ENCODE measurements at regions not wholly inside any gene's neighbourhood (a gene's known extent, or its start where the extent isn't known, plus 50 kb on each side); places are given as distances from the start of the nearest gene placed in this dataset.
A peak's percentile ranks its signal among the peaks of the same experiment; 100 is the strongest.

DNA sequence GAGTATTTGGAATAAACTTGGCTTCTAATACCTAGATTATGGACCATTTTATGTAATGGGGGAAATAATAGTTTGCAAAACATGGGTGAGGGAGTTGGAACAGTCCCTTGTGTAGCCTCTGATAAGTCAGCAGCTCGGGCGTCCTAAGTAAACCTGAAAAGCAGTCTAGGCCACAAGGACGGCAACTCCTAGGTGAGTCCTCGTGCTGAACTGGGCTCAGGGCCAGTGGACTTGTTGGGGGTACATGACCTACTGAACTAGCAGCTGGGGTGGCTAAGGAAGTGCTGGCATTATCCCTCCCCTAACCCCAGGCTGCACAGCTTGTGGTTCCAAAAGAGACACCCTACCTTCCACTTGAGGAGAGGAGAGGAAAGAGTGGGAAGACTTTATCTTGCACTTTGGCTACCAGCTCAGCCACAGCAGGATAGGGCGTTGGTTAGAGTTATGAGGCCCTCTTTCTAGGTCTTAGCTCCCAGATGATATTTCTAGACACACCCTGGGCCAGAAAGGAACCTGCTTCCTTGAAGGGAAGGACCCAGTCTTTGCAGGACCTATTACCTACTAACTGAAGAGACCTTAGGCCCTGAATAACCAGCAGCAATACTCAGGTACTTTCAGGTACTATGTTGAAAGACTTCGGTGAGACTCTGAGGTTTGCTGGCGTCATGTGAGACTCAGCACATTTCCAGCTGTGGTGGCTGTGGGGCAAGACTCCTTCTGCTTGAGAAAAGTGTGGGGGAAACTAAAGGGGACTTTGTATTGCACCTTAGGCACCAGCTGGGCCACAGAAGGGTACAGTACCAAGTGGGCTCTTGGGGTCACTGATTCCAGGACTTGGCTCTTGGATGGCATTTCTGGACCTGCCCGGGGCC lies 71.0 kb downstream of the AQP4 start:
- Mint-ChIP-seq H3K9me3 (peaks cover 9 to 24% (median 12%) of the 10 kb centered on the region in 9 donors), H3K36me3 (peaks cover 0 to 19% (median 0%) of the 10 kb centered on the region in 3 donors), H3K4me3 (no peak overlapping the region), H3K27ac (no peak overlapping the region), H3K4me1 (no peaks in the 10 kb centered on the region), H3K27me3 (peaks cover 0 to 3% (median 0%) of the 10 kb centered on the region in 5 donors)
- POLR2A ChIA-PET, result no interaction called here
- no peak for ATAC-seq
- no peak for DNase-seq

DNA sequence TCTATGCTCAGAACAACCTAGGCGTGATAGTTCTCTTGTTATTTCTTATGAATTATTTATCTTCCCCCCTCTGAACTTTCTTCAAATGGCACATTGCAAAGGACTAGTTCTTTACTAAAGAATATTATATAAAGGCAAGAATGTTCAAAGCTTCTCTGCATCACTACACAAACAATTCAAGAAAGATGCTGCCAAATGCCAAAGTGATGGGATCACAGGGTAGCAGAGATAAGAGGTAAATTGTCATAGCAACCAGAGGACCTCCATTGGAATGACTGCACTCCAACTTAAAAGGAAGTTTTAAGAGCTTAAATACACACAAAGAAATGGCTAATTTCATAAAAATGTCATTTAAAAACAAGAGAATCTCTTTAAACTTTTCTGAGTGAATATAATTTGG lies 72.8 kb downstream of the AQP4 start:
- Mint-ChIP-seq H3K4me3 (no peak overlapping the region), H3K27me3 (peaks cover 0 to 3% (median 0%) of the 10 kb centered on the region in 5 donors), H3K36me3 (peaks cover 0 to 4% (median 0%) of the 10 kb centered on the region in 3 donors), H3K4me1 (no peaks in the 10 kb centered on the region), H3K27ac (no peak overlapping the region), H3K9me3 (peaks cover 1 to 6% (median 2%) of the 10 kb centered on the region in 9 donors)
- ATAC-seq, result no peak
- no peak for DNase-seq
- POLR2A ChIA-PET, result no interaction called here

DNA sequence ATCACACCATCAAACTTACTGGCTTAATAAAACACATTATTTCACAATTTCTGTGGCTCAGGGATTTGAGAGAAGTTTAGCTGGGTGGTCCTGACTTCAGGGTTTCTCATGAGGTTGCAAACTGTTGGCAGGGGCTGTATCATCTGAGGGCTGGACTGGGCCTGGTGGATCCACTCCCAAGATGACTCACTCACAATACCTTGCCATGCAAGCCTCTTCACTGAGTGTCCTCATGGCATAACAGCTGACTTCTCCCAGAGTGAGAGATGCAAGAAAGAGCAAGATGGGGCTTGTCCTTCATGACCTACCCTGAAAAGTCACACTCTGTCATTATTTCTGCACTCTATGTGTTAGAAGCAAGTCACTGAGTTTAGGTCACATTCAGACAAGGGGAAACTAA lies 73.8 kb downstream of the AQP4 start:
- no peak overlapping the region for H3K4me3 Mint-ChIP-seq
- no peaks in the 10 kb centered on the region for H3K4me1 Mint-ChIP-seq
- POLR2A ChIA-PET, result no interaction called here
- peaks cover 0 to 4% (median 1%) of the 10 kb centered on the region in 9 donors for H3K9me3 Mint-ChIP-seq
- peaks cover 0 to 4% (median 0%) of the 10 kb centered on the region in 3 donors for H3K36me3 Mint-ChIP-seq
- no peak overlapping the region for H3K27ac Mint-ChIP-seq
- DNase-seq (no peak), ATAC-seq (no peak)
- peaks cover 0 to 3% (median 0%) of the 10 kb centered on the region in 5 donors for H3K27me3 Mint-ChIP-seq

DNA sequence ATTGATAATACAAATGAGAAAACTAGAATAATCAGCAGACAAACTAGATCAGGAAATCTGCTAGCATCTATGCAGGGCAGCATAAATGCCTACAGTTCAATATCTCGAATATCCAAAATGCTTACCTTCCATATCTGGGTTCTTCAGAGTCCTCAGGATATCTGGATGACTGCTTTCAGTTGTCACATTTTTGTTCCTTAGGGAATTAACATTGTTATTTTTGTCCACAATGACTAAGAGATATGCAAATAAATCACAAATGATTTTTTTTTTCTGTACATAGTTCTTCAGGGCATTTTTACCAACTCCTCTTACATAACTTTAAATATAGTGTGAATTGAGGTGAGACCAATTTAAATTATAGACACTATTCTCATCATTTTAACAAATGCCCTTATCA lies 80.9 kb downstream of the AQP4 start:
- Mint-ChIP-seq H3K4me1 (no peaks in the 10 kb centered on the region), H3K27ac (no peak overlapping the region), H3K4me3 (no peak overlapping the region), H3K36me3 (no peaks in the 10 kb centered on the region), H3K27me3 (peaks cover 0 to 11% (median 0%) of the 10 kb centered on the region in 5 donors), H3K9me3 (no peaks in the 10 kb centered on the region)
- no peak for ATAC-seq
- DNase-seq, result no peak
- POLR2A ChIA-PET, result no interaction called here

DNA sequence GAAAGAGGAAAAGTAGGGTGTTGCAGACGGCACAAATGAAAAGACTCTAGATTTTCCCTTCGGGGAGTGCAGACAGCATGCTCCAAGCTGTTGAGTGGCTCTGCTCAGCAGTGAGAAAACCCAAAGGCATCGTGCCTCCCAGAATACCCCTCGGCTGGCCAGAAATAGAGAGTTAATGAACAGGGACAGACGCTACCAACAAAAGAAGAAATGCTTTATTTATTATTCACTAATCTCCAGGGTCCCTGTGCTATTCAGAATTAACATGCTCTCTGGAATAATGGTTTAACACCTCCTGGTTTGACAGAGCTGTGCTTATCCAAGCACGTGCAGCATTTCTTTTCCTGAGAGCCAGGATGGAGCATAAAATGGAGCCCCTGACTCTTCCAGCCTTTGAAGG lies 82.3 kb downstream of the AQP4 start:
- POLR2A ChIA-PET, result no interaction called here
- Mint-ChIP-seq H3K27me3 (peaks cover 0 to 11% (median 0%) of the 10 kb centered on the region in 5 donors), H3K9me3 (no peaks in the 10 kb centered on the region), H3K4me1 (no peaks in the 10 kb centered on the region), H3K27ac (no peak overlapping the region), H3K4me3 (no peak overlapping the region), H3K36me3 (no peaks in the 10 kb centered on the region)
- DNase-seq (no peak), ATAC-seq (no peak)

DNA sequence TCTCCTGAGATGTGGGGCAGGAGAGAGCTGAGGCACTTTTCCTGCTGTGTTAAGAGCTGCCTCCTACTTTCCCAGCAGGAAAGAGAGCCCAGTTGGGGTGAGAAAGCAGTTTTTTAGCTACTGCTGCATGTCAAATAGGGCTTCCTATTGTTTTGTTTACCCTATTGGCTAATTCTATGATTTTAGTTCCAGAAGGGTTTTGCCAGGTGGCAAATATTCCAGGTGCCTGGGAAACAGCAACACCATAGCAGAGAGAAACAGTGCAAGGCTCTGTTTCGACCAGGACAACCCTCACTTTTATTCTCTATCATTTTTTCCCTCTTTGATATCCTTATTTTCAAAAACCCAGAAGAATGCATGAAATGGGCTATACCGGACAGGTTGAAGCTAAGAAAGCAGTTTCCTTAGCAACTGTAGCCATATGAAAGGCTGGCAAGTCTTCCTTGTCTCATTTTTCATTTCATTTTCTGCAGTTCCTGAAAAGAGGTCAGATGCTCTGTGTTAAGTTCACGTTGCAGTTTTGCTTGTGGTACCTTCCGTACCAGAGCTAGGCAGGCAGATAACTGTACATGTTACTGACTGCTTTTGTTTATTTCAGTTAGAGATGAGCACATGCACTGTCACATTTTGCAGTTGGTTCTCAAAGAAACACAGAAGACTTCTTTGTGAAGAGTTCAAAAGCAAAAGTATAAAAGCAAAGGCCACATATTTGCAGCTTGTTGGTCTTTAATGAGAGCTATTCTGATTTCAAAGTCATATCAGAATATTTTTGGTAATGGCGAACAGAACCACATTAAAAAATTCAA lies 84.8 kb downstream of the AQP4 start:
- no peak for ATAC-seq
- POLR2A ChIA-PET, result no interaction called here
- H3K27me3 Mint-ChIP-seq, result peaks cover 0 to 11% (median 0%) of the 10 kb centered on the region in 5 donors
- DNase-seq, result no peak
- H3K4me1 Mint-ChIP-seq, result no peaks in the 10 kb centered on the region
- H3K27ac Mint-ChIP-seq, result no peak overlapping the region
- no peaks in the 10 kb centered on the region for H3K36me3 Mint-ChIP-seq
- peaks cover 0 to 1% (median 0%) of the 10 kb centered on the region in 9 donors for H3K9me3 Mint-ChIP-seq
- no peak overlapping the region for H3K4me3 Mint-ChIP-seq

DNA sequence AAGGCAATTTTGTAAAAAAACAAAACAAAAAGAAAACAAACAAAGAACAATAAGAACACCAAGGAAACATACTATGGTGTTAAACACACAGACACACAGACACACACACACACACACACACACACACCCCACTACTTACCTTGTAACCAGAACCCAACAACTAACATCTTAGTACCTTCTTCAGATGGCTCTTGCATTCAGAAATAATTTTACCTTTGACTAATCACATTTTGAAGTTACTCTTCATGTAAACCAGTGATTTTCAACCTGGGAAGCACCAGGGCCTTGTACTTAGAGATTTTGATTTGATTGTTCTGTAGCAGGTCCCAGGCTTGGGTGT lies 87.5 kb downstream of the AQP4 start:
- Mint-ChIP-seq H3K27me3 (peaks cover 0 to 11% (median 5%) of the 10 kb centered on the region in 5 donors), H3K4me1 (no peaks in the 10 kb centered on the region), H3K4me3 (no peak overlapping the region), H3K27ac (peak overlapping the region in 1 of 10 donors; percentile 36), H3K9me3 (peaks cover 0 to 1% (median 0%) of the 10 kb centered on the region in 9 donors), H3K36me3 (no peaks in the 10 kb centered on the region)
- POLR2A ChIA-PET, result no interaction called here
- ATAC-seq (no peak), DNase-seq (no peak)

DNA sequence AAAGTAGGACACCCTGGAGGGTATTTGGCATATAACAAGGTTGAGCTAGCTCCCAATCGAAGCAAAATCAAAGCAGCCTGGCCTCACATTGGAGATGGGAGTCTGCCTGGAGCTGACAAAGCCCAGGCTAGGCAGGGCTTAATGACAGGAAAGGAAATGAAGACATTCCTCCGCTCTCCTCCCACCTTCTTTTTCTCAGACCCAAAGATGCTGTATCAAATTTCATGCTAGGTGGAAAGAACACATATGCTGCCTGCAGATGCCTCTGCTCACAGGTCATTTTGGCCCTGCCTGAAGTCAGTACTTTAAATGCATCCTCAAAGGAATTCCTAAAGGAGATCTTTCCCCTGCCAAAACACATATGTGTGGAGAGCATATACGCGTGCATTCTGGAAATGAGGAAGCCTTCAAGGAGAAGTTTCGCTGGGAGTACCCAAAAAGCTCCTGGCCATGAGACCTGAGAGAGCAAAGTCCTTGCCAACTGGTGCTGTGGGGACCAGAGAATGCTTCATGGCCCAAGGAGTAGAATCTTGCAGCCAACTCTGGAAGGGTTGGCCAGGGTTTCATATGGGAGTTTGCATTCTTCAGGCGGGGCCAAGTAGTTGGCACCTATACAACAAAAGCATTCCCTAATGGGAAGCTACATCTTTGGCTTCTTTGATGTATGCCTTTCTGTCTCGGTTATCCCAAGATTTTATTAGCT lies 88.0 kb downstream of the AQP4 start:
- no peaks in the 10 kb centered on the region for H3K36me3 Mint-ChIP-seq
- H3K4me3 Mint-ChIP-seq, result no peak overlapping the region
- H3K27ac Mint-ChIP-seq, result no peak overlapping the region
- H3K4me1 Mint-ChIP-seq, result no peaks in the 10 kb centered on the region
- peaks cover 0 to 11% (median 5%) of the 10 kb centered on the region in 5 donors for H3K27me3 Mint-ChIP-seq
- POLR2A ChIA-PET, result no interaction called here
- DNase-seq, result no peak
- peaks cover 0 to 1% (median 0%) of the 10 kb centered on the region in 9 donors for H3K9me3 Mint-ChIP-seq
- no peak for ATAC-seq

DNA sequence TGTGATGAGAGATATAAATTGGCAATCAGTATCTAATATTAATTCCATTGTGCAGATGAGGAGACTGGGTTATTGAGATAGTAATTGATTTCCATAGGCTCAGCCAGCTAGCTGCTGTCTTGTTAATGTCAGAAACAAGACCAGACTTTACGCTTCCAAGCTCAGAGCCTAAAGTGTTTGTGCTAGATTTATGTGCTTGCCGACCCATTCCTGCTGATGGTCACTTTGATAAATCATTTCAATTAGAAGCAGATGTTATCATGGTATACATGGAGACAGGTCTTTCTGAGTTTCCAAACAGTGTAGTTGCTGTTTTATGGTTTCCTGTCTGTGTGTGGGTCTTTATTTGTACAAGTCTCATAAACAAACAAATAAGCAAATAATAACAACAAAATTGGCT lies 92.8 kb downstream of the AQP4 start:
- H3K4me3 Mint-ChIP-seq, result no peak overlapping the region
- H3K27me3 Mint-ChIP-seq, result peaks cover 0 to 8% (median 0%) of the 10 kb centered on the region in 5 donors
- H3K4me1 Mint-ChIP-seq, result no peaks in the 10 kb centered on the region
- POLR2A ChIA-PET, result no interaction called here
- ATAC-seq, result no peak
- no peak overlapping the region for H3K27ac Mint-ChIP-seq
- DNase-seq, result no peak
- H3K36me3 Mint-ChIP-seq, result no peaks in the 10 kb centered on the region
- H3K9me3 Mint-ChIP-seq, result peaks cover 0 to 9% (median 3%) of the 10 kb centered on the region in 9 donors

DNA sequence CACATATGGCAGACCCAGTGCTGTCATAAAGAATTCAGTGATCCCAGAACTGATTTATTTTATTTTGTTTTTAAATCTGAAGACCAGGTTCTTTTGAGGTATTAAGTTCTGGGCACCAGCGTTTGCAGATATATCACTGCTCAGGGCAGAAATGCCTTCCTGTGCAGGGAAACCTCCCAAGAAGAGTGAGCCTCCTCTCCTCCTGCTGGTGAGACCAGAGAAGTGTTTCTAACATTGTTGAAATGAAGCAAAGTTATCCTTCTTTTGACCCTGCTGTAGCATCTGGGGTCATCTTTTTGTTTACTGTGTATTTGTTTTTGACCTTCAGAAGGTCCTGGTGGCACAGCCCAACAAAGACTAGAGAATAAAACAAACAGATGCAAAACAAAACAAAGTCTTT lies 94.0 kb downstream of the AQP4 start:
- POLR2A ChIA-PET, result no interaction called here
- Mint-ChIP-seq H3K4me1 (no peaks in the 10 kb centered on the region), H3K27me3 (peaks cover 0 to 8% (median 0%) of the 10 kb centered on the region in 5 donors), H3K4me3 (no peak overlapping the region), H3K36me3 (no peaks in the 10 kb centered on the region), H3K9me3 (peaks cover 0 to 12% (median 5%) of the 10 kb centered on the region in 9 donors), H3K27ac (no peak overlapping the region)
- DNase-seq, result no peak
- no peak for ATAC-seq

DNA sequence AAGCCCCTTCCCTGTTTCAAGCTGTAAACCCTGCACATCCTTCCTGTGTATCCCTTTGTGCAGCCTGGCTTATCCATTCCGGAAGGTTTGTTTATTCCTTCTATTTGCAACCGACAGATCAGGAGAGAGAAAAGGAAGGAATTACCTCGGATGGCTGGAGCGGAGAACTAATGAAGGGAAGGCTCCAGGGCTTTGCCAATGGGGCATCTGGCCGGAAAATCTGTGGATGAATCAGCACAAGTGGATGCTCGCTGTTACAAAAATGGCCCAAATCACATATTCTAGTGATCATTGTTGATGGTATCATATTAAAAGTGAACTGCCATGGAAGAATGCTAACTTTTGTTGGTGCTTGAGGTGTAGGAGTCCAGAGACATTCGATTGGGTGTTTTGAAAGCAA lies 97.1 kb downstream of the AQP4 start:
- Mint-ChIP-seq H3K4me1 (no peaks in the 10 kb centered on the region), H3K4me3 (no peak overlapping the region), H3K27me3 (peaks cover 0 to 10% (median 3%) of the 10 kb centered on the region in 5 donors), H3K9me3 (peaks cover 0 to 12% (median 5%) of the 10 kb centered on the region in 9 donors), H3K27ac (no peak overlapping the region), H3K36me3 (no peaks in the 10 kb centered on the region)
- DNase-seq (no peak), ATAC-seq (no peak)
- POLR2A ChIA-PET, result no interaction called here

DNA sequence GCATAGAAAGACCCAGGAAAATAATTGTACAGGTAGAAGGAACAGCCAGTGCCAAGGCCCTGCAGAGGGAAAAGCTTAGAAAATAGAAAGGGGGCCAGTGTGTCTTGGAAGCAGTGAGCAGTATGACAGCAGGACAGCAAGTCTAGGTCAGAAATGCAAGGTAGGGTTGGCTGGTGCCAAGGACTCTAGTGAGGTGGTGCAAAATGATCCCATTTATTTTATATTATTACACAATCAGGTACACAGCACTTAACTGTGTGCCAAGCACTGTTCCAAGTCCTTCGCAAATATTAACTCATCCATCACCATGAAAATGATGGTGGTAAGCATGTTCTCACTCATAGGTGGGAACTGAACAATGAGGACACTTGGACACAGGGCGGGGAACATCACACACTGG lies 100.0 kb downstream of the AQP4 start:
- POLR2A ChIA-PET, result no interaction called here
- no peak overlapping the region for H3K27ac Mint-ChIP-seq
- no peak overlapping the region for H3K4me3 Mint-ChIP-seq
- no peaks in the 10 kb centered on the region for H3K36me3 Mint-ChIP-seq
- H3K27me3 Mint-ChIP-seq, result peaks cover 0 to 10% (median 2%) of the 10 kb centered on the region in 5 donors
- H3K4me1 Mint-ChIP-seq, result no peaks in the 10 kb centered on the region
- ATAC-seq (no peak), DNase-seq (no peak)
- peaks cover 0 to 10% (median 5%) of the 10 kb centered on the region in 9 donors for H3K9me3 Mint-ChIP-seq

DNA sequence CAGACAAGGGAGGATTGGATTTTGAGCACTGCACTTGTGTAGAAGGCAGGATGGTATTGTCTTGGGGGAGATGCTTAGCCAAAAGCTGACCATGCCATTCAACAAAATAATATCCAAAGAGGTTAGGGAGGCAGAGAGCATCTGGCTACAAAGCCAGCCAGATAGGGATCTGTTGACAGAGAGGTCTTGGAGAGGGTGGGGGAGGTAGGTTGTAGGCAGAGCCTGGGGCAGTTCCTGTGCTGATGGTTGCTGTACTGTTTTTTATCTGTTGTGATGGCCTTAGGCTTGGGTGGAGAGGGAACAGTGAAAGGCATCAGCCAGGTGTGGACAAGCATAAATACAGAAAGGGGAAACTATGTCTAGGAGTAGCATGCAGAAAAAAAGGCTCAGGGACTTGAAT lies 100.9 kb downstream of the AQP4 start:
- Mint-ChIP-seq H3K27me3 (peaks cover 0 to 10% (median 2%) of the 10 kb centered on the region in 5 donors), H3K9me3 (peaks cover 0 to 10% (median 5%) of the 10 kb centered on the region in 9 donors), H3K36me3 (no peaks in the 10 kb centered on the region), H3K4me1 (no peaks in the 10 kb centered on the region), H3K4me3 (no peak overlapping the region), H3K27ac (no peak overlapping the region)
- POLR2A ChIA-PET, result no interaction called here
- ATAC-seq, result no peak
- DNase-seq, result no peak

Measured in naive thymus-derived CD8-positive, alpha-beta T cell (primary cell).